ENCODE measurements at regions not wholly inside any gene's neighbourhood (a gene's known extent, or its start where the extent isn't known, plus 50 kb on each side); places are given as distances from the start of the nearest gene placed in this dataset.

DNA sequence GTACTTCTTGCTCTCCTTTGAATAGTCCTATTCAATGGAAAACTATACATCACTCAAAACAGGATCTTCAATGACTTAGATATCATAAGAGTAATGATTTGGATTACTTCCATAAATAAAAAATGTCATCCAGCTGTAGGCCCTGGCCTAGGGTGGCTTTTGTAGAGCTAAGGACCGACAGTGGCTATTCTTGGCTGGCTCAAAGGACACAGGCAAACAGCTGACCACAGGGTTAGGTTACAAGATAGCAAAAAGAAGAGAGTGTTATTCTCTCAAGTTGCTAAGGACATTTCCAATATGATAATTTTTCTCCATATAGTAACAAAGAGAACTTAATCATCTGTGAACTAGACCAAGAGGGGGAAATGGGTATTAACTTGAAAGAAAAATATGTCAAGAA is 495.1 kb downstream of the PLPP3 start (continued):
- TF ChIP-seq PML (IDR thresholded peaks at IDR 0.05; ENCODE audit: low read length) (no peak), NR2F1 (conservative IDR thresholded peaks at IDR 0.05) (no peak), MTA2 (IDR thresholded peaks at IDR 0.05; ENCODE audit: low read depth) (no peak), RFX5 (IDR thresholded peaks at IDR 0.05; ENCODE audit: low read depth, low read length) (no peak)

DNA sequence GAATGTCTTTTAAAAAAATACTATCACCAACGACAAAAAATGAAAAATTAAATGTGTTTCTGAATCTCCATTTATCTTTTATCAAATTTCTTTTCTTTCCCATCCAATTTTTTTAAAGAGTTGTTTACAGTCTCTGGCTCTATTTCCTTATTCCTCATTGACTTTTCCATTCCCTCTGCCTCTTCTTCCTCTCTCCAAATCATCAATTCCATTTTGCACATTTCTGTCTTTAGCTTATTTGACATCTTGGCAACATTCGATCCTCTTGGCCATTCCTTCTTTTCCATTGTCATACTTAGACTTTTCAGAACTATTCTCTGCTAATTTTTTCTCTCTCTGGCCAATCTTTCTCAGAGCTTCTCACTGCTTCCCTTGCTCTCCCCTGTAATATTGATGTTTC is 497.6 kb downstream of the PLPP3 start:
- H3K79me2 ChIP-seq (ENCODE audit: control insufficient read depth, insufficient read depth, low read length), result no peaks in the 10 kb centered on the region
- H3K9me3 ChIP-seq (replicated peaks; ENCODE audit: control insufficient read depth, insufficient read depth, low read length), result no peaks in the 10 kb centered on the region
- H2AFZ ChIP-seq (ENCODE audit: control insufficient read depth, low read depth, low read length), result no peak overlapping the region
- FAIRE-seq, result no peak
- H3K4me2 ChIP-seq (ENCODE audit: control insufficient read depth, insufficient read depth), result no peak overlapping the region
- no peak overlapping the region for H3K9ac ChIP-seq (ENCODE audit: control insufficient read depth, insufficient read depth, low read length)
- no peak for DNase-seq (ENCODE audit: low read depth, low spot score)
- H3K27me3 ChIP-seq (replicated peaks in 1 of 2; ENCODE audit: control insufficient read depth in 2 of 2, insufficient read depth in 2 of 2, low read length in 1 of 2), result no peaks in the 10 kb centered on the region
- WGBS (ENCODE audit: insufficient coverage, insufficient replicate concordance, low lambda C conversion rate, missing lambda C conversion rate), result 7% methylated on average over 2 of the region's 2 CpGs
- CTCF ChIA-PET, result interaction anchor here (0.9 kb wide), 1 partner anchor 8 kb away, joined by 4 read pairs; no protein-coding TSS in a partner anchor
- in situ Hi-C loops (cut with MboI), result no loop called here
- POLR2A ChIA-PET, result no interaction called here
- RAD21 ChIA-PET (ENCODE audit: unreplicated experiment), result interaction anchor here (1.0 kb wide), 1 partner anchor 8 kb away, joined by 3 read pairs; no protein-coding TSS in a partner anchor
- H3K36me3 ChIP-seq (ENCODE audit: control insufficient read depth in 2 of 2, insufficient read depth in 2 of 2, low read length in 1 of 2), result no peaks in the 10 kb centered on the region
- no peaks in the 10 kb centered on the region for H3K4me1 ChIP-seq (ENCODE audit: control insufficient read depth, insufficient read depth, low read length)
- intact Hi-C loops (cut with micrococcal nuclease; ENCODE audit: unreplicated experiment), result no loop called here
- ATAC-seq, result no peak
- H4K20me1 ChIP-seq (ENCODE audit: control insufficient read depth, insufficient read depth), result no peaks in the 10 kb centered on the region
- H3K27ac ChIP-seq (ENCODE audit: control insufficient read depth, insufficient read depth), result no peak overlapping the region
- SMC1A ChIA-PET (ENCODE audit: uncharacterized antibody, unreplicated experiment), result interaction anchor here (1.0 to 2.0 kb wide), 4 partner anchors 10 to 72 kb away, joined by 3 to 6 read pairs (median 4); no protein-coding TSS in a partner anchor
- no peak overlapping the region for H3K4me3 ChIP-seq
- BruUV-seq (replicated peaks), result no TSS peak
- TF ChIP-seq, protein P1, sequence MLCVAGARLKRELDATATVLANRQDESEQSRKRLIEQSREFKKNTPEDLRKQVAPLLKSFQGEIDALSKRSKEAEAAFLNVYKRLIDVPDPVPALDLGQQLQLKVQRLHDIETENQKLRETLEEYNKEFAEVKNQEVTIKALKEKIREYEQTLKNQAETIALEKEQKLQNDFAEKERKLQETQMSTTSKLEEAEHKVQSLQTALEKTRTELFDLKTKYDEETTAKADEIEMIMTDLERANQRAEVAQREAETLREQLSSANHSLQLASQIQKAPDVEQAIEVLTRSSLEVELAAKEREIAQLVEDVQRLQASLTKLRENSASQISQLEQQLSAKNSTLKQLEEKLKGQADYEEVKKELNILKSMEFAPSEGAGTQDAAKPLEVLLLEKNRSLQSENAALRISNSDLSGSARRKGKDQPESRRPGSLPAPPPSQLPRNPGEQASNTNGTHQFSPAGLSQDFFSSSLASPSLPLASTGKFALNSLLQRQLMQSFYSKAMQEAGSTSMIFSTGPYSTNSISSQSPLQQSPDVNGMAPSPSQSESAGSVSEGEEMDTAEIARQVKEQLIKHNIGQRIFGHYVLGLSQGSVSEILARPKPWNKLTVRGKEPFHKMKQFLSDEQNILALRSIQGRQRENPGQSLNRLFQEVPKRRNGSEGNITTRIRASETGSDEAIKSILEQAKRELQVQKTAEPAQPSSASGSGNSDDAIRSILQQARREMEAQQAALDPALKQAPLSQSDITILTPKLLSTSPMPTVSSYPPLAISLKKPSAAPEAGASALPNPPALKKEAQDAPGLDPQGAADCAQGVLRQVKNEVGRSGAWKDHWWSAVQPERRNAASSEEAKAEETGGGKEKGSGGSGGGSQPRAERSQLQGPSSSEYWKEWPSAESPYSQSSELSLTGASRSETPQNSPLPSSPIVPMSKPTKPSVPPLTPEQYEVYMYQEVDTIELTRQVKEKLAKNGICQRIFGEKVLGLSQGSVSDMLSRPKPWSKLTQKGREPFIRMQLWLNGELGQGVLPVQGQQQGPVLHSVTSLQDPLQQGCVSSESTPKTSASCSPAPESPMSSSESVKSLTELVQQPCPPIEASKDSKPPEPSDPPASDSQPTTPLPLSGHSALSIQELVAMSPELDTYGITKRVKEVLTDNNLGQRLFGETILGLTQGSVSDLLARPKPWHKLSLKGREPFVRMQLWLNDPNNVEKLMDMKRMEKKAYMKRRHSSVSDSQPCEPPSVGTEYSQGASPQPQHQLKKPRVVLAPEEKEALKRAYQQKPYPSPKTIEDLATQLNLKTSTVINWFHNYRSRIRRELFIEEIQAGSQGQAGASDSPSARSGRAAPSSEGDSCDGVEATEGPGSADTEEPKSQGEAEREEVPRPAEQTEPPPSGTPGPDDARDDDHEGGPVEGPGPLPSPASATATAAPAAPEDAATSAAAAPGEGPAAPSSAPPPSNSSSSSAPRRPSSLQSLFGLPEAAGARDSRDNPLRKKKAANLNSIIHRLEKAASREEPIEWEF (IDR thresholded peaks at IDR 0.05; ENCODE audit: insufficient replicate concordance, low read depth, low read length), result no peak
- no peak for TF ChIP-seq STAT3 (IDR thresholded peaks at IDR 0.05; ENCODE audit: low read depth, low read length)
- no peak for TF ChIP-seq HDAC6 (IDR thresholded peaks at IDR 0.05; ENCODE audit: unreplicated experiment)
- no peak for TF ChIP-seq CEBPB (IDR thresholded peaks at IDR 0.05; ENCODE audit: borderline replicate concordance in 1 of 2, low read depth in 2 of 2, low read length in 2 of 2)
- TF ChIP-seq NFIC (IDR thresholded peaks at IDR 0.05; ENCODE audit: low read depth, low read length), result no peak
- TF ChIP-seq ZNF384 (IDR thresholded peaks at IDR 0.05; ENCODE audit: borderline replicate concordance, low read depth, low read length), result no peak
- TF ChIP-seq HDAC2 (IDR thresholded peaks at IDR 0.05), result no peak
- no peak for TF ChIP-seq JUNB (IDR thresholded peaks at IDR 0.05)
- no peak for TF ChIP-seq CHD4 (IDR thresholded peaks at IDR 0.05)
- TF ChIP-seq, protein P2, sequence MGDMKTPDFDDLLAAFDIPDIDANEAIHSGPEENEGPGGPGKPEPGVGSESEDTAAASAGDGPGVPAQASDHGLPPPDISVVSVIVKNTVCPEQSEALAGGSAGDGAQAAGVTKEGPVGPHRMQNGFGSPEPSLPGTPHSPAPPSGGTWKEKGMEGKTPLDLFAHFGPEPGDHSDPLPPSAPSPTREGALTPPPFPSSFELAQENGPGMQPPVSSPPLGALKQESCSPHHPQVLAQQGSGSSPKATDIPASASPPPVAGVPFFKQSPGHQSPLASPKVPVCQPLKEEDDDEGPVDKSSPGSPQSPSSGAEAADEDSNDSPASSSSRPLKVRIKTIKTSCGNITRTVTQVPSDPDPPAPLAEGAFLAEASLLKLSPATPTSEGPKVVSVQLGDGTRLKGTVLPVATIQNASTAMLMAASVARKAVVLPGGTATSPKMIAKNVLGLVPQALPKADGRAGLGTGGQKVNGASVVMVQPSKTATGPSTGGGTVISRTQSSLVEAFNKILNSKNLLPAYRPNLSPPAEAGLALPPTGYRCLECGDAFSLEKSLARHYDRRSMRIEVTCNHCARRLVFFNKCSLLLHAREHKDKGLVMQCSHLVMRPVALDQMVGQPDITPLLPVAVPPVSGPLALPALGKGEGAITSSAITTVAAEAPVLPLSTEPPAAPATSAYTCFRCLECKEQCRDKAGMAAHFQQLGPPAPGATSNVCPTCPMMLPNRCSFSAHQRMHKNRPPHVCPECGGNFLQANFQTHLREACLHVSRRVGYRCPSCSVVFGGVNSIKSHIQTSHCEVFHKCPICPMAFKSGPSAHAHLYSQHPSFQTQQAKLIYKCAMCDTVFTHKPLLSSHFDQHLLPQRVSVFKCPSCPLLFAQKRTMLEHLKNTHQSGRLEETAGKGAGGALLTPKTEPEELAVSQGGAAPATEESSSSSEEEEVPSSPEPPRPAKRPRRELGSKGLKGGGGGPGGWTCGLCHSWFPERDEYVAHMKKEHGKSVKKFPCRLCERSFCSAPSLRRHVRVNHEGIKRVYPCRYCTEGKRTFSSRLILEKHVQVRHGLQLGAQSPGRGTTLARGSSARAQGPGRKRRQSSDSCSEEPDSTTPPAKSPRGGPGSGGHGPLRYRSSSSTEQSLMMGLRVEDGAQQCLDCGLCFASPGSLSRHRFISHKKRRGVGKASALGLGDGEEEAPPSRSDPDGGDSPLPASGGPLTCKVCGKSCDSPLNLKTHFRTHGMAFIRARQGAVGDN (IDR thresholded peaks at IDR 0.05), result no peak
- no peak for TF ChIP-seq ZZZ3 (IDR thresholded peaks at IDR 0.05; ENCODE audit: control insufficient read depth, insufficient read length, low read depth)
- no peak for TF ChIP-seq RAD51 (IDR thresholded peaks at IDR 0.05)
